Prostate gland (tissue), 2 donors: ENCODE measurements at regions not wholly inside any gene's neighbourhood (a gene's known extent, or its start where the extent isn't known, plus 50 kb on each side); places are given as distances from the start of the nearest gene placed in this dataset.

Experiments
- DNase-seq: peaks from one replicate; pipeline ENCODE4 v3.0.0-alpha.2; 2019; ENCODE audit warnings: low spot score
- H3K27ac ChIP-seq, 2 donors: fragments of 200-600 bp; sonication (generic); 2 replicates each; pipeline ENCODE4 v1.5.1; 2017 to 2019
- H3K27me3 ChIP-seq: fragments of 200-600 bp; sonication (generic); replicated peaks from 2 replicates; pipeline ENCODE4 v1.5.1; 2019; ENCODE audit not compliant: insufficient read depth
- H3K36me3 ChIP-seq, 2 donors: fragments of 200-600 bp; sonication (generic); 1 replicate in 1 of 2; 2 replicates in 1 of 2; pipeline versions ENCODE4 v1.5.1 to v1.8.1; 2017 to 2019
- H3K4me1 ChIP-seq: fragments of 200-600 bp; sonication (generic); replicated peaks from 2 replicates; pipeline ENCODE4 v1.5.1; 2019
- H3K4me3 ChIP-seq, 2 donors: fragments of 200-600 bp; sonication (generic); 2 replicates each; pipeline ENCODE4 v1.5.1; 2017 to 2019
- H3K9me3 ChIP-seq: fragments of 200-600 bp; sonication (generic); 2 replicates; pipeline ENCODE4 v1.5.1; 2017
- POLR2A ChIP-seq: fragments of 450-650 bp; IDR thresholded peaks from one replicate; pipeline ENCODE4 v1.6.1; 2016; ENCODE audit warnings: antibody characterized with exemption, mild to moderate bottlenecking
- POLR2AphosphoS5 ChIP-seq: sonication (generic); formaldehyde crosslinking; IDR thresholded peaks from one replicate; pipeline ENCODE4 v1.6.1; 2017; ENCODE audit warnings: antibody characterized with exemption
- WGBS: methylation state at CpG from one replicate; pipeline ENCODE4 v1.1.5; 2018; 5-methylcytosine and 5-hydroxymethylcytosine counted together
- intact Hi-C: fragments of 100-400 bp; cut with DNase I; formaldehyde crosslinking; loops from one replicate; pipeline ENCODE4 v1.14.2; 2022
- TF ChIP-seq, protein P1 (sequence below), 4 experiments: fragments of 200-600 bp in 2 of 4; fragments of 450-650 bp in 2 of 4; sonication (generic) in 2 of 4; IDR thresholded peaks; 1 replicate in 3 of 4; 2 replicates in 1 of 4; pipeline ENCODE4 v1.5.1; 2016 to 2019; ENCODE audit warnings: antibody characterized with exemption in 4 of 4, mild to moderate bottlenecking in 2 of 4, moderate library complexity in 2 of 4

GRCh38 chr20:40491009-40491590 is 197.9 kb downstream of the MAFB start:
- H3K4me1 ChIP-seq, result no peaks in the 10 kb centered on the region
- no peaks in the 10 kb centered on the region for H3K36me3 ChIP-seq
- 59% methylated on average over 5 of the region's 5 CpGs for WGBS
- intact Hi-C loops, result no loop called here
- TF ChIP-seq, protein P1, sequence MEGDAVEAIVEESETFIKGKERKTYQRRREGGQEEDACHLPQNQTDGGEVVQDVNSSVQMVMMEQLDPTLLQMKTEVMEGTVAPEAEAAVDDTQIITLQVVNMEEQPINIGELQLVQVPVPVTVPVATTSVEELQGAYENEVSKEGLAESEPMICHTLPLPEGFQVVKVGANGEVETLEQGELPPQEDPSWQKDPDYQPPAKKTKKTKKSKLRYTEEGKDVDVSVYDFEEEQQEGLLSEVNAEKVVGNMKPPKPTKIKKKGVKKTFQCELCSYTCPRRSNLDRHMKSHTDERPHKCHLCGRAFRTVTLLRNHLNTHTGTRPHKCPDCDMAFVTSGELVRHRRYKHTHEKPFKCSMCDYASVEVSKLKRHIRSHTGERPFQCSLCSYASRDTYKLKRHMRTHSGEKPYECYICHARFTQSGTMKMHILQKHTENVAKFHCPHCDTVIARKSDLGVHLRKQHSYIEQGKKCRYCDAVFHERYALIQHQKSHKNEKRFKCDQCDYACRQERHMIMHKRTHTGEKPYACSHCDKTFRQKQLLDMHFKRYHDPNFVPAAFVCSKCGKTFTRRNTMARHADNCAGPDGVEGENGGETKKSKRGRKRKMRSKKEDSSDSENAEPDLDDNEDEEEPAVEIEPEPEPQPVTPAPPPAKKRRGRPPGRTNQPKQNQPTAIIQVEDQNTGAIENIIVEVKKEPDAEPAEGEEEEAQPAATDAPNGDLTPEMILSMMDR (IDR thresholded peaks at IDR 0.05), result no peak
- TF ChIP-seq POLR2AphosphoS5, result no peak
- TF ChIP-seq POLR2A, result no peak
- no peak overlapping the region for H3K4me3 ChIP-seq
- H3K27me3 ChIP-seq, result no peaks in the 10 kb centered on the region
- no peak overlapping the region for H3K27ac ChIP-seq
- no peaks in the 10 kb centered on the region for H3K9me3 ChIP-seq
- no peak for DNase-seq

- no peak for TF ChIP-seq POLR2A
- no peak for TF ChIP-seq POLR2AphosphoS5
- TF ChIP-seq, protein P1 (IDR thresholded peaks at IDR 0.05), result no peak
- intact Hi-C loops, result no loop called here
- H3K27me3 ChIP-seq, result no peaks in the 10 kb centered on the region
Measured at GRCh38 chr20:40489886-40490285, 199.2 kb downstream of the MAFB start.

GRCh38 chr20:40488401-40488800 is 200.6 kb downstream of the MAFB start:
- Histone ChIP-seq H3K4me3 (no peak overlapping the region), H3K27ac (no peak overlapping the region), H3K36me3 (no peaks in the 10 kb centered on the region), H3K9me3 (no peaks in the 10 kb centered on the region), H3K4me1 (no peaks in the 10 kb centered on the region), H3K27me3 (no peaks in the 10 kb centered on the region)
- intact Hi-C loops, result no loop called here
- no peak for DNase-seq
- 85% methylated on average over 3 of the region's 3 CpGs for WGBS
- TF ChIP-seq, protein P1 (IDR thresholded peaks at IDR 0.05), result no peak
- no peak for TF ChIP-seq POLR2A
- no peak for TF ChIP-seq POLR2AphosphoS5

More at GRCh38 chr20:40489886-40490285, 199.2 kb downstream of the MAFB start:
- no peaks in the 10 kb centered on the region for H3K4me1 ChIP-seq
- no peaks in the 10 kb centered on the region for H3K9me3 ChIP-seq
- H3K36me3 ChIP-seq, result no peaks in the 10 kb centered on the region
- H3K27ac ChIP-seq, result no peak overlapping the region
- no peak overlapping the region for H3K4me3 ChIP-seq
- WGBS, result 93% methylated on average over 2 of the region's 2 CpGs
- DNase-seq, result no peak

GRCh38 chr20:40486297-40486696 is 202.7 kb downstream of the MAFB start:
- intact Hi-C loops, result no loop called here
- no peak for TF ChIP-seq POLR2AphosphoS5
- TF ChIP-seq, protein P1 (IDR thresholded peaks at IDR 0.05), result no peak
- no peak for TF ChIP-seq POLR2A
- Histone ChIP-seq H3K4me3 (no peak overlapping the region), H3K27ac (no peak overlapping the region), H3K4me1 (no peaks in the 10 kb centered on the region), H3K9me3 (no peaks in the 10 kb centered on the region), H3K27me3 (no peaks in the 10 kb centered on the region), H3K36me3 (no peaks in the 10 kb centered on the region)
- DNase-seq, result no peak
- 85% methylated on average over 3 of the region's 3 CpGs for WGBS

- Histone ChIP-seq H3K4me3 (no peak overlapping the region), H3K36me3 (no peaks in the 10 kb centered on the region), H3K27me3 (no peaks in the 10 kb centered on the region), H3K27ac (no peak overlapping the region), H3K9me3 (no peaks in the 10 kb centered on the region), H3K4me1 (no peaks in the 10 kb centered on the region)
- TF ChIP-seq POLR2AphosphoS5 (no peak), POLR2A (no peak)
- TF ChIP-seq, protein P1 (IDR thresholded peaks at IDR 0.05), result no peak
- DNase-seq, result no peak
- intact Hi-C loops, result no loop called here
- WGBS, result 92% methylated on average over 7 of the region's 7 CpGs
Measured at GRCh38 chr20:40481743-40482458, 207.1 kb downstream of the MAFB start.
